Lower leg skin (tissue), 3 donors: ENCODE measurements at regions not wholly inside any gene's neighbourhood (a gene's known extent, or its start where the extent isn't known, plus 50 kb on each side); places are given as distances from the start of the nearest gene placed in this dataset.

ENCODE experiments used
- POLR2A ChIP-seq, 2 donors: fragments of 450-650 bp; IDR thresholded peaks; one replicate each; pipeline ENCODE4 v1.6.1; 2016 to 2017; ENCODE audit warnings: antibody characterized with exemption in 2 of 2, mild to moderate bottlenecking in 1 of 2, moderate library complexity in 1 of 2
- TF ChIP-seq, protein P1 (sequence below), 3 donors: fragments of 450-650 bp; IDR thresholded peaks; one replicate each; pipeline ENCODE4 v1.5.1; 2016; ENCODE audit warnings: antibody characterized with exemption in 3 of 3, mild to moderate bottlenecking in 3 of 3, moderate library complexity in 2 of 3

DNA sequence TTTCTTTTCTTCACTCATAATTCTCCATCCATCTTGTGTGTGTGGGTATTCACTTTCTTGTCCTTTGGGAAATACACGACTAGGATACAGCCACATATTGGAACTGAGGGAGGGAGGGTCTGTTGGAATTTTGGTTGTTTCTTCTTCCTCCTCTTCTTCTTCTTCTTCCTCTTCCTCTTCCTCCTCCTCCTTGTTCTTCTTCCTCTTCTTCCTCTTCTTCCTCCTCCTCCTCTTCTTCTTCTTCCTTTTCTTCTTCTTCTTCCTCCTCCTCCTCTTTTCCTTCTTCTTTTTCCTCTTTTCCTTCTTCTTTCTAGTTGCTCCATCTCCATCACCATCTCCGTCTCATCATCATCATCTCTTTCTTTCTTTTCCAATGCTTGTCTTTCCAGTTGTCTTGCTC is 1307.3 kb upstream of the ZEB2 start:
- TF ChIP-seq, protein P1, sequence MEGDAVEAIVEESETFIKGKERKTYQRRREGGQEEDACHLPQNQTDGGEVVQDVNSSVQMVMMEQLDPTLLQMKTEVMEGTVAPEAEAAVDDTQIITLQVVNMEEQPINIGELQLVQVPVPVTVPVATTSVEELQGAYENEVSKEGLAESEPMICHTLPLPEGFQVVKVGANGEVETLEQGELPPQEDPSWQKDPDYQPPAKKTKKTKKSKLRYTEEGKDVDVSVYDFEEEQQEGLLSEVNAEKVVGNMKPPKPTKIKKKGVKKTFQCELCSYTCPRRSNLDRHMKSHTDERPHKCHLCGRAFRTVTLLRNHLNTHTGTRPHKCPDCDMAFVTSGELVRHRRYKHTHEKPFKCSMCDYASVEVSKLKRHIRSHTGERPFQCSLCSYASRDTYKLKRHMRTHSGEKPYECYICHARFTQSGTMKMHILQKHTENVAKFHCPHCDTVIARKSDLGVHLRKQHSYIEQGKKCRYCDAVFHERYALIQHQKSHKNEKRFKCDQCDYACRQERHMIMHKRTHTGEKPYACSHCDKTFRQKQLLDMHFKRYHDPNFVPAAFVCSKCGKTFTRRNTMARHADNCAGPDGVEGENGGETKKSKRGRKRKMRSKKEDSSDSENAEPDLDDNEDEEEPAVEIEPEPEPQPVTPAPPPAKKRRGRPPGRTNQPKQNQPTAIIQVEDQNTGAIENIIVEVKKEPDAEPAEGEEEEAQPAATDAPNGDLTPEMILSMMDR (IDR thresholded peaks at IDR 0.05): no peak
- TF ChIP-seq POLR2A (IDR thresholded peaks at IDR 0.05): no peak
